ENCODE measurements at regions not wholly inside any gene's neighbourhood (a gene's known extent, or its start where the extent isn't known, plus 50 kb on each side); places are given as distances from the start of the nearest gene placed in this dataset.

DNA sequence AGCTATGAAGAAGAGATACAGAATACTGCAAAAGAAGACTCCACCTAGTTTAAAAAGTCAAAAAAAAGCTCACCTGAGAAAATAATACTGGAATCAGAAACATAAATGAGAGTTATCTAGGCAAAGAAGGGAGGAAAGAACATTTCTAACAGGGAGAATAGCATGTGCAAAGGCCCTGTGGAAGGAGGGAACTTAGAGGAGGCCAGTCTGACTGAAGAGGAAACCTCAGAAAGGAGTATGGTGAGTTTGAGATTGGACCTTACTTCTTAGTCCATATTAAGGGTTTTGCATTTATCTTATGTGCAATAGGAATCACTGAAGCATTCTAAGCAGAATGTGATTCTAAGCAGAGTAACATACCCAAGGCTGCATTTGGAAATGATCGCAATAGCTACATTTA, 193.2 kb downstream of the LNPK start:
- TF ChIP-seq, protein P1, sequence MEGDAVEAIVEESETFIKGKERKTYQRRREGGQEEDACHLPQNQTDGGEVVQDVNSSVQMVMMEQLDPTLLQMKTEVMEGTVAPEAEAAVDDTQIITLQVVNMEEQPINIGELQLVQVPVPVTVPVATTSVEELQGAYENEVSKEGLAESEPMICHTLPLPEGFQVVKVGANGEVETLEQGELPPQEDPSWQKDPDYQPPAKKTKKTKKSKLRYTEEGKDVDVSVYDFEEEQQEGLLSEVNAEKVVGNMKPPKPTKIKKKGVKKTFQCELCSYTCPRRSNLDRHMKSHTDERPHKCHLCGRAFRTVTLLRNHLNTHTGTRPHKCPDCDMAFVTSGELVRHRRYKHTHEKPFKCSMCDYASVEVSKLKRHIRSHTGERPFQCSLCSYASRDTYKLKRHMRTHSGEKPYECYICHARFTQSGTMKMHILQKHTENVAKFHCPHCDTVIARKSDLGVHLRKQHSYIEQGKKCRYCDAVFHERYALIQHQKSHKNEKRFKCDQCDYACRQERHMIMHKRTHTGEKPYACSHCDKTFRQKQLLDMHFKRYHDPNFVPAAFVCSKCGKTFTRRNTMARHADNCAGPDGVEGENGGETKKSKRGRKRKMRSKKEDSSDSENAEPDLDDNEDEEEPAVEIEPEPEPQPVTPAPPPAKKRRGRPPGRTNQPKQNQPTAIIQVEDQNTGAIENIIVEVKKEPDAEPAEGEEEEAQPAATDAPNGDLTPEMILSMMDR (IDR thresholded peaks at IDR 0.05) = no peak
- TF ChIP-seq POLR2A (IDR thresholded peaks at IDR 0.05) (no peak), POLR2AphosphoS5 (IDR thresholded peaks at IDR 0.05) (no peak), EP300 (IDR thresholded peaks at IDR 0.05) (no peak)
